Neural progenitor cell (in vitro differentiated cells): ENCODE measurements at regions not wholly inside any gene's neighbourhood (a gene's known extent, or its start where the extent isn't known, plus 50 kb on each side); places are given as distances from the start of the nearest gene placed in this dataset.
A peak's percentile ranks its signal among the peaks of the same experiment; 100 is the strongest.

Experiments used
- DNase-seq: peaks from one replicate; pipeline ENCODE4 v3.0.0-alpha.2; 2016; ENCODE audit warnings: low spot score
- H2AFZ ChIP-seq: fragments of 200-600 bp; sonication (generic); replicated peaks from 2 replicates; pipeline ENCODE4 v1.6.1; 2016; ENCODE audit warnings: antibody characterized with exemption
- H3F3A ChIP-seq: fragments of 200-600 bp; sonication (generic); 2 replicates; pipeline ENCODE4 v1.6.1; 2016; ENCODE audit warnings: antibody characterized with exemption, low read depth
- H3K27ac ChIP-seq: fragments of 200-600 bp; sonication (generic); 2 replicates; pipeline ENCODE4 v1.5.1; 2016; ENCODE audit warnings: mild to moderate bottlenecking
- H3K27me3 ChIP-seq: fragments of 200-600 bp; sonication (generic); 2 replicates; pipeline ENCODE4 v1.6.1; 2016; ENCODE audit warnings: mild to moderate bottlenecking, moderate library complexity
- H3K36me3 ChIP-seq: fragments of 200-600 bp; sonication (generic); 2 replicates; pipeline ENCODE4 v1.5.1; 2016
- H3K4me1 ChIP-seq: fragments of 200-600 bp; sonication (generic); 2 replicates; pipeline ENCODE4 v1.6.1; 2016; ENCODE audit warnings: mixed run types
- H3K4me2 ChIP-seq: fragments of 200-600 bp; sonication (generic); 2 replicates; pipeline ENCODE4 v1.6.1; 2016
- H3K4me3 ChIP-seq: fragments of 200-600 bp; sonication (generic); 2 replicates; pipeline ENCODE4 v1.5.1; 2016
- H3K79me2 ChIP-seq: fragments of 200-600 bp; sonication (generic); 2 replicates; pipeline ENCODE4 v1.6.1; 2016; ENCODE audit warnings: low read depth
- H3K9ac ChIP-seq: fragments of 200-600 bp; sonication (generic); 2 replicates; pipeline ENCODE4 v1.6.1; 2016
- H3K9me3 ChIP-seq: fragments of 200-600 bp; sonication (generic); 2 replicates; pipeline ENCODE4 v1.5.1; 2016; ENCODE audit warnings: low read depth
- H4K20me1 ChIP-seq: fragments of 200-600 bp; sonication (generic); 2 replicates; pipeline ENCODE4 v1.6.1; 2016; ENCODE audit warnings: low read depth
- H3K27ac Mint-ChIP-seq: 3 replicates; pipeline ENCODE4 v1.8.0; 2021; ENCODE audit warnings: mixed read lengths
- H3K27me3 Mint-ChIP-seq: 2 replicates; pipeline ENCODE4 v1.8.0; 2022; ENCODE audit warnings: low read depth, mild to moderate bottlenecking, inconsistent platforms, moderate library complexity, mixed read lengths; ENCODE audit not compliant: insufficient read depth
- H3K36me3 Mint-ChIP-seq: 3 replicates; pipeline ENCODE4 v1.8.0; 2021; ENCODE audit warnings: mixed read lengths
- H3K4me1 Mint-ChIP-seq: 3 replicates; pipeline ENCODE4 v1.8.0; 2021; ENCODE audit warnings: mixed read lengths
- H3K4me3 Mint-ChIP-seq: 3 replicates; pipeline ENCODE4 v1.8.0; 2021; ENCODE audit warnings: mild to moderate bottlenecking, moderate library complexity, mixed read lengths
- H3K9me3 Mint-ChIP-seq: 3 replicates; pipeline ENCODE4 v1.8.0; 2020; ENCODE audit warnings: mixed read lengths
- CTCF ChIP-seq: fragments of 200-600 bp; sonication (generic); IDR thresholded peaks from 2 replicates; pipeline ENCODE4 v1.5.1; 2017; ENCODE audit warnings: antibody characterized with exemption, mild to moderate bottlenecking
- EZH2 ChIP-seq: fragments of 200-600 bp; sonication (generic); IDR thresholded peaks from 2 replicates; pipeline ENCODE4 v1.6.1; 2017; ENCODE audit warnings: antibody characterized with exemption, mild to moderate bottlenecking, moderate library complexity
- EZH2phosphoT487 ChIP-seq: fragments of 200-600 bp; sonication (generic); IDR thresholded peaks from 2 replicates; pipeline ENCODE4 v1.6.1; 2017; ENCODE audit warnings: antibody characterized with exemption

- H3K4me3 ChIP-seq, result no peak overlapping the region
- H4K20me1 ChIP-seq, result no peaks in the 10 kb centered on the region
- peaks cover 7% of the 10 kb centered on the region for H3F3A ChIP-seq
- no peaks in the 10 kb centered on the region for H3K79me2 ChIP-seq
- no peak overlapping the region for H3K4me2 ChIP-seq
- no peaks in the 10 kb centered on the region for H3K9me3 ChIP-seq
- Mint-ChIP-seq H3K4me3 (no peak overlapping the region), H3K27me3 (no peaks in the 10 kb centered on the region), H3K4me1 (peaks cover 26% of the 10 kb centered on the region), H3K9me3 (peaks cover 4% of the 10 kb centered on the region), H3K36me3 (no peaks in the 10 kb centered on the region), H3K27ac (peak overlapping the region; percentile 8)
- TF ChIP-seq CTCF (no peak), EZH2 (no peak), EZH2phosphoT487 (no peak)
- no peaks in the 10 kb centered on the region for H3K36me3 ChIP-seq
- H3K27ac ChIP-seq, result no peak overlapping the region
- peaks cover 9% of the 10 kb centered on the region for H3K4me1 ChIP-seq
- H3K27me3 ChIP-seq, result no peaks in the 10 kb centered on the region
- H3K9ac ChIP-seq, result no peak overlapping the region
- no peak overlapping the region for H2AFZ ChIP-seq
- DNase-seq, result no peak
These were observed 139.4 kb downstream of the MACIR start for GRCh38 chr5:103397739-103398581.

- no peak overlapping the region for H3K9ac ChIP-seq
- H3K27me3 Mint-ChIP-seq, result no peaks in the 10 kb centered on the region
- H3K36me3 Mint-ChIP-seq, result no peaks in the 10 kb centered on the region
- no peak overlapping the region for H3K4me2 ChIP-seq
- peaks cover 27% of the 10 kb centered on the region for H3K4me1 ChIP-seq
- H3K9me3 Mint-ChIP-seq, result peaks cover 4% of the 10 kb centered on the region
- no peak overlapping the region for H3K4me3 ChIP-seq
- TF ChIP-seq EZH2, result no peak
- TF ChIP-seq EZH2phosphoT487, result no peak
- no peak for TF ChIP-seq CTCF
- no peaks in the 10 kb centered on the region for H3K79me2 ChIP-seq
- no peak overlapping the region for H3K27ac ChIP-seq
- H3K27ac Mint-ChIP-seq, result peak overlapping the region; percentile 55
- no peaks in the 10 kb centered on the region for H4K20me1 ChIP-seq
- no peak overlapping the region for H3K4me3 Mint-ChIP-seq
- H3K36me3 ChIP-seq, result no peaks in the 10 kb centered on the region
- H3K27me3 ChIP-seq, result no peaks in the 10 kb centered on the region
- no peak overlapping the region for H2AFZ ChIP-seq
- peaks cover 50% of the 10 kb centered on the region for H3K4me1 Mint-ChIP-seq
- no peak for DNase-seq
- H3K9me3 ChIP-seq, result no peaks in the 10 kb centered on the region
- H3F3A ChIP-seq, result peaks cover 26% of the 10 kb centered on the region
These were observed 136.1 kb downstream of the MACIR start for GRCh38 chr5:103394676-103395075.

- peak overlapping the region; percentile 17 for H3K4me2 ChIP-seq
- peak; percentile 67 for DNase-seq
These were observed 134.7 kb downstream of the MACIR start for GRCh38 chr5:103393101-103393754.

More at GRCh38 chr5:103393101-103393754, 134.7 kb downstream of the MACIR start:
- no peaks in the 10 kb centered on the region for H4K20me1 ChIP-seq
- peaks cover 36% of the 10 kb centered on the region for H3K4me1 ChIP-seq
- no peaks in the 10 kb centered on the region for H3K36me3 ChIP-seq
- H3K79me2 ChIP-seq, result no peaks in the 10 kb centered on the region
- H3K4me3 ChIP-seq, result no peak overlapping the region
- Mint-ChIP-seq H3K4me1 (peaks cover 60% of the 10 kb centered on the region), H3K27ac (peak overlapping the region; percentile 95), H3K4me3 (no peak overlapping the region), H3K9me3 (no peaks in the 10 kb centered on the region), H3K27me3 (peaks cover 3% of the 10 kb centered on the region), H3K36me3 (no peaks in the 10 kb centered on the region)
- peaks cover 36% of the 10 kb centered on the region for H3F3A ChIP-seq
- H3K9me3 ChIP-seq, result no peaks in the 10 kb centered on the region
- no peaks in the 10 kb centered on the region for H3K27me3 ChIP-seq
- H2AFZ ChIP-seq, result no peak overlapping the region
- H3K27ac ChIP-seq, result no peak overlapping the region
- H3K9ac ChIP-seq, result no peak overlapping the region
- TF ChIP-seq CTCF, result peak; percentile 28
- TF ChIP-seq EZH2, result no peak
